K562 (cell line): ENCODE measurements at regions not wholly inside any gene's neighbourhood (a gene's known extent, or its start where the extent isn't known, plus 50 kb on each side); places are given as distances from the start of the nearest gene placed in this dataset.
A peak's percentile ranks its signal among the peaks of the same experiment; 100 is the strongest.
"Not testable (repeated sequence)": the region's sequence is repeated elsewhere in the genome, so short reads cannot be mapped to it uniquely, and the experiment has no call there.

Experiments
- ATAC-seq: fragments of 200-7000 bp; cut with Tn5 transposase; 3 replicates; pipeline ENCODE4 v1.9.1; 2020; ENCODE audit warnings: moderate library complexity
- BruUV-seq: library from RNA; stranded (reverse); fragments of 400-500 nt; replicated peaks from 2 replicates; lab custom pipeline; 2021; lab: Mats Ljungman, UMichigan
- CTCF ChIA-PET: fragments of 300-600 bp; formaldehyde crosslinking; extraction: SDS; loops from one replicate; lab custom pipeline; 2021; ENCODE audit warnings: low intra/inter-chr PET ratio; lab: Yijun Ruan, JAX
- POLR2A ChIA-PET: fragments of 300-600, 350-650 bp; sonication (Branson Sonifier 250); formaldehyde crosslinking; extraction: SDS; loops from one replicate; lab custom pipeline; 2021; ENCODE audit warnings: antibody characterized with exemption, inconsistent platforms; lab: Yijun Ruan, JAX
- DNase-seq, 4 experiments: peaks; one replicate each; pipeline versions ENCODE4 v3.0.0 to v3.0.0-alpha.2; 2011 to 2018; ENCODE audit warnings: low spot score in 3 of 4, mixed read lengths in 3 of 4; ENCODE audit errors: extremely low read depth in 1 of 4
- FAIRE-seq: peaks from 2 replicates; lab custom pipeline; 2011; peaks lifted over from hg19 to GRCh38; lab: Jason Lieb, UNC
- H2AFZ ChIP-seq: 2 replicates; pipeline ENCODE4 v1.6.0; 2011; ENCODE audit warnings: low read depth, low read length, control low read depth, inconsistent platforms
- H3K27ac ChIP-seq: fragments of 200-600 bp; 3 replicates; pipeline ENCODE4 v1.8.0; 2011; ENCODE audit warnings: low read depth, mild to moderate bottlenecking, control low read depth, inconsistent platforms, low read length, moderate library complexity, mixed read lengths; ENCODE audit errors: extremely low read depth
- H3K27me3 ChIP-seq, 2 experiments: fragments of 300-600 bp in 1 of 2; 2 replicates in 1 of 2; 3 replicates in 1 of 2; pipeline versions ENCODE4 v1.6.0 to v1.8.0; 2011; ENCODE audit warnings: inconsistent platforms in 2 of 2, low read length in 2 of 2, mild to moderate bottlenecking in 1 of 2, mixed read lengths in 1 of 2, moderate library complexity in 1 of 2; ENCODE audit not compliant: control insufficient read depth in 2 of 2, insufficient read depth in 2 of 2
- H3K36me3 ChIP-seq: fragments of 300-600 bp; 3 replicates; pipeline ENCODE4 v1.8.0; 2011; ENCODE audit warnings: mild to moderate bottlenecking, low read length, inconsistent platforms; ENCODE audit not compliant: control insufficient read depth, insufficient read depth
- H3K4me1 ChIP-seq, 2 experiments: fragments of 200-600 bp in 1 of 2; replicated peaks in 1 of 2; 2 replicates in 1 of 2; 3 replicates in 1 of 2; pipeline versions ENCODE4 v1.5.1 to v1.8.0; 2011; ENCODE audit warnings: inconsistent platforms in 2 of 2, low read length in 2 of 2, mild to moderate bottlenecking in 1 of 2, mixed read lengths in 1 of 2, moderate library complexity in 1 of 2; ENCODE audit not compliant: control insufficient read depth in 2 of 2, insufficient read depth in 2 of 2
- H3K4me2 ChIP-seq: 2 replicates; pipeline ENCODE4 v1.6.1; 2011; ENCODE audit warnings: low read length, control low read depth, inconsistent platforms, mixed read lengths; ENCODE audit not compliant: insufficient read depth
- H3K4me3 ChIP-seq: fragments of 200-600 bp; sonication (generic), shearing (Covaris generic); 2 replicates; pipeline ENCODE4 v1.5.1; 2016; ENCODE audit warnings: control low read depth, inconsistent platforms
- H3K79me2 ChIP-seq: fragments of 200-600 bp; 3 replicates; pipeline ENCODE4 v1.8.0; 2011; ENCODE audit warnings: low read length, inconsistent platforms; ENCODE audit not compliant: control insufficient read depth, insufficient read depth
- H3K9ac ChIP-seq, 2 experiments: 2 replicates each; pipeline versions ENCODE4 v1.6.0 to v1.6.1; 2011; ENCODE audit warnings: low read depth in 2 of 2, low read length in 2 of 2, control low read depth in 1 of 2, inconsistent platforms in 1 of 2, mild to moderate bottlenecking in 1 of 2, mixed read lengths in 1 of 2; ENCODE audit not compliant: insufficient read depth in 1 of 2
- H3K9me1 ChIP-seq: one replicate; pipeline ENCODE4 v1.6.0; 2011; ENCODE audit warnings: inconsistent platforms, mild to moderate bottlenecking, low read length, moderate library complexity; ENCODE audit not compliant: control insufficient read depth, insufficient read depth
- H3K9me3 ChIP-seq: replicated peaks from 2 replicates; pipeline ENCODE4 v1.5.1; 2011; ENCODE audit warnings: low read depth, low read length, inconsistent platforms; ENCODE audit not compliant: control insufficient read depth, insufficient read depth
- H4K20me1 ChIP-seq: replicated peaks from 2 replicates; pipeline ENCODE4 v1.6.1; 2011; ENCODE audit warnings: low read length, inconsistent platforms, mixed read lengths; ENCODE audit not compliant: control insufficient read depth, insufficient read depth
- CHAMP1 ChIP-seq: fragments of 450-650 bp; IDR thresholded peaks from 2 replicates; pipeline ENCODE4 v1.6.1; 2016; ENCODE audit warnings: mild to moderate bottlenecking
- FIP1L1 ChIP-seq: fragments of 200-400 bp; formaldehyde crosslinking; IDR thresholded peaks from 2 replicates; pipeline ENCODE4 v1.6.1; 2018; ENCODE audit warnings: mild to moderate bottlenecking, low read depth, low read length; ENCODE audit not compliant: poor library complexity, severe bottlenecking
- KAT7 ChIP-seq: sonication (generic); formaldehyde crosslinking; IDR thresholded peaks from 2 replicates; pipeline ENCODE4 v1.8.0; 2022; ENCODE audit warnings: missing genetic modification reagents, mild to moderate bottlenecking, borderline replicate concordance
- RAD21 ChIP-seq, 2 experiments: fragments of 250-450 bp in 1 of 2; fragments of 450-650 bp in 1 of 2; sonication (Bioruptor Pico) in 1 of 2; formaldehyde crosslinking in 1 of 2; IDR thresholded peaks in 1 of 2; conservative IDR thresholded peaks in 1 of 2; 2 replicates each; pipeline versions ENCODE4 v1.4.0 to v1.8.0; 2020 to 2022; ENCODE audit warnings: mild to moderate bottlenecking in 2 of 2, moderate library complexity in 1 of 2
- SREBF2 ChIP-seq: sonication (generic); formaldehyde crosslinking; IDR thresholded peaks from 2 replicates; pipeline ENCODE4 v1.4.0; 2020; ENCODE audit warnings: mild to moderate bottlenecking, missing genetic modification reagents
- ZNF217 ChIP-seq: sonication (generic); formaldehyde crosslinking; IDR thresholded peaks from 2 replicates; pipeline ENCODE4 v1.8.0; 2022; ENCODE audit warnings: mild to moderate bottlenecking, missing genetic modification reagents
- WGBS: fragments of 100-300 bp; shearing (Covaris generic); methylation state at CpG from one replicate; pipeline ENCODE4 v1.1.6; 2016; ENCODE audit warnings: low coverage, mixed read lengths; ENCODE audit not compliant: insufficient coverage; ENCODE audit errors: missing lambda C conversion rate; 5-methylcytosine and 5-hydroxymethylcytosine counted together
- in situ Hi-C: fragments of 300-500 bp; cut with MboI; formaldehyde crosslinking; loops from 4 replicates; pipeline ENCODE4 v1.15.0; 2018; ENCODE audit warnings: inconsistent platforms, mixed read lengths
- intact Hi-C: fragments of 100-400 bp; cut with micrococcal nuclease; formaldehyde crosslinking; loops from 2 replicates; pipeline ENCODE4 v1.14.2; 2022

GRCh38 chr4:116231999-116232398 lies 853.4 kb downstream of the TRAM1L1 start:
- BruUV-seq, H3K79me2 ChIP-seq, H3K4me3 ChIP-seq, H3K36me3 ChIP-seq, H3K27me3 ChIP-seq, H3K4me1 ChIP-seq, H2AFZ ChIP-seq, H3K4me2 ChIP-seq, in situ Hi-C loops, H3K27ac ChIP-seq, H4K20me1 ChIP-seq, FAIRE-seq, ATAC-seq, CTCF ChIA-PET, H3K9me3 ChIP-seq, intact Hi-C loops, H3K9me1 ChIP-seq, POLR2A ChIA-PET, H3K9ac ChIP-seq: not testable (repeated sequence)
- DNase-seq = peak in 1 of 4 experiments; percentile 23
- 0% methylated on average over 3 of the region's 4 CpGs for WGBS
- peak in 1 of 2 experiments; percentile 23; a peak in 1 of 4 replicates for TF ChIP-seq RAD21 (CRISPR knock-in tag; conservative IDR thresholded peaks at IDR 0.05 in 1 of 2, IDR thresholded peaks at IDR 0.05 in 1 of 2)
- TF ChIP-seq, all 486 proteins: peak for 1; not testable (repeated sequence) for 485

- BruUV-seq = no TSS peak
- TF ChIP-seq FIP1L1 (no peak), SREBF2 (CRISPR knock-in tag) (no peak), KAT7 (CRISPR knock-in tag) (no peak), CHAMP1 (no peak), ZNF217 (CRISPR knock-in tag) (no peak)
- intact Hi-C loops = no loop called here
- Histone ChIP-seq H3K4me2 (no peak overlapping the region), H3K27ac (no peak overlapping the region), H3K4me3 (no peak overlapping the region), H3K4me1 (no peaks in the 10 kb centered on the region), H2AFZ (no peak overlapping the region), H3K9me1 (no peaks in the 10 kb centered on the region), H3K9me3 (no peaks in the 10 kb centered on the region; the same call in 1 of the 2 replicates), H3K9ac (no peak overlapping the region), H3K27me3 (no peaks in the 10 kb centered on the region), H4K20me1 (no peaks in the 10 kb centered on the region), H3K36me3 (no peaks in the 10 kb centered on the region), H3K79me2 (no peaks in the 10 kb centered on the region)
- DNase-seq (no peak), ATAC-seq (no peak), FAIRE-seq (no peak)
- 0% methylated on average over 3 of the region's 3 CpGs for WGBS
- CTCF ChIA-PET = no interaction called here
- in situ Hi-C loops = no loop called here
- POLR2A ChIA-PET = no interaction called here
These were observed 856.0 kb downstream of the TRAM1L1 start for GRCh38 chr4:116229420-116229819.
